Activated B cell treated with CpG ODN at 0.5 μM for 24 hours (primary cell): ENCODE measurements at regions not wholly inside any gene's neighbourhood (a gene's known extent, or its start where the extent isn't known, plus 50 kb on each side); places are given as distances from the start of the nearest gene placed in this dataset.

ENCODE experiments used
- ATAC-seq: fragments of 200-7000 bp; cut with Tn5 transposase; one replicate; pipeline ENCODE4 v1.10.0; 2021; ENCODE audit warnings: low read depth, mild to moderate bottlenecking, moderate library complexity
- CTCF ChIA-PET: fragments of 350-600 bp; sonication (Branson Sonifier 250); formaldehyde crosslinking; loops from one replicate; lab custom pipeline; 2021; ENCODE audit warnings: antibody characterized with exemption; lab: Charles Lee
- POLR2A ChIA-PET: fragments of 350-600 bp; sonication (Branson Sonifier 250); formaldehyde crosslinking; loops from one replicate; lab custom pipeline; 2021; ENCODE audit warnings: antibody characterized with exemption; lab: Charles Lee
- DNase-seq: peaks from one replicate; pipeline ENCODE4 v3.0.0; 2022
- H3K27ac Mint-ChIP-seq: one replicate; pipeline ENCODE4 v1.8.0; 2020; ENCODE audit warnings: mixed read lengths
- H3K27me3 Mint-ChIP-seq: one replicate; pipeline ENCODE4 v1.8.0; 2021; ENCODE audit warnings: mixed read lengths
- H3K36me3 Mint-ChIP-seq: one replicate; pipeline ENCODE4 v1.8.0; 2021; ENCODE audit warnings: low read depth, mixed read lengths
- H3K4me1 Mint-ChIP-seq: one replicate; pipeline ENCODE4 v1.8.0; 2021; ENCODE audit warnings: mixed read lengths
- H3K4me3 Mint-ChIP-seq: one replicate; pipeline ENCODE4 v1.8.0; 2020; ENCODE audit warnings: mild to moderate bottlenecking, mixed read lengths
- H3K9me3 Mint-ChIP-seq: one replicate; pipeline ENCODE4 v1.8.0; 2020; ENCODE audit warnings: mixed read lengths
- CTCF ChIP-seq: fragments of 200-600 bp; IDR thresholded peaks from one replicate; pipeline ENCODE4 v1.8.0; 2022; ENCODE audit warnings: antibody characterized with exemption, mild to moderate bottlenecking
- intact Hi-C: fragments of 100-400 bp; cut with micrococcal nuclease; formaldehyde crosslinking; loops from one replicate; pipeline ENCODE4 v1.15.1; 2024

- H3K9me3 Mint-ChIP-seq: peaks cover 5% of the 10 kb centered on the region
- no peak overlapping the region for H3K4me3 Mint-ChIP-seq
- ATAC-seq (no peak), DNase-seq (no peak)
- CTCF ChIA-PET: no interaction called here
- TF ChIP-seq CTCF: no peak
- peaks cover 3% of the 10 kb centered on the region for H3K27me3 Mint-ChIP-seq
- H3K36me3 Mint-ChIP-seq: no peaks in the 10 kb centered on the region
- no peak overlapping the region for H3K27ac Mint-ChIP-seq
- H3K4me1 Mint-ChIP-seq: no peaks in the 10 kb centered on the region
- POLR2A ChIA-PET: no interaction called here
- intact Hi-C loops: no loop called here
Measured at GRCh38 chr6:4545893-4546292, 230.3 kb upstream of the CDYL start.

GRCh38 chr6:4543596-4543995 is 232.6 kb upstream of the CDYL start:
- CTCF ChIA-PET: no interaction called here

GRCh38 chr6:4533576-4533975 is 242.6 kb upstream of the CDYL start:
- ATAC-seq (no peak), DNase-seq (no peak)
- H3K27ac Mint-ChIP-seq: no peak overlapping the region
- no peaks in the 10 kb centered on the region for H3K36me3 Mint-ChIP-seq
- intact Hi-C loops: no loop called here
- ChIA-PET CTCF (no interaction called here), POLR2A (no interaction called here)
- H3K4me1 Mint-ChIP-seq: no peaks in the 10 kb centered on the region
- no peak overlapping the region for H3K4me3 Mint-ChIP-seq
- peaks cover 43% of the 10 kb centered on the region for H3K27me3 Mint-ChIP-seq
- peaks cover 27% of the 10 kb centered on the region for H3K9me3 Mint-ChIP-seq
- TF ChIP-seq CTCF: no peak

More at GRCh38 chr6:4543596-4543995, 232.6 kb upstream of the CDYL start:
- POLR2A ChIA-PET: no interaction called here
- Mint-ChIP-seq H3K27me3 (peaks cover 3% of the 10 kb centered on the region), H3K36me3 (no peaks in the 10 kb centered on the region), H3K4me3 (no peak overlapping the region), H3K9me3 (peaks cover 5% of the 10 kb centered on the region), H3K27ac (no peak overlapping the region), H3K4me1 (no peaks in the 10 kb centered on the region)
- ATAC-seq: no peak
- intact Hi-C loops: no loop called here
- DNase-seq: no peak
- no peak for TF ChIP-seq CTCF

GRCh38 chr6:4531406-4531805 is 244.8 kb upstream of the CDYL start:
- H3K9me3 Mint-ChIP-seq: peaks cover 32% of the 10 kb centered on the region
- no peak for ATAC-seq
- ChIA-PET POLR2A (no interaction called here), CTCF (no interaction called here)
- intact Hi-C loops: no loop called here
- H3K4me1 Mint-ChIP-seq: no peaks in the 10 kb centered on the region
- no peak for DNase-seq
- H3K36me3 Mint-ChIP-seq: no peaks in the 10 kb centered on the region
- peaks cover 46% of the 10 kb centered on the region for H3K27me3 Mint-ChIP-seq
- no peak for TF ChIP-seq CTCF
- no peak overlapping the region for H3K4me3 Mint-ChIP-seq
- no peak overlapping the region for H3K27ac Mint-ChIP-seq

- H3K4me3 Mint-ChIP-seq: no peak overlapping the region
- no peak for DNase-seq
- H3K27ac Mint-ChIP-seq: no peak overlapping the region
- H3K36me3 Mint-ChIP-seq: no peaks in the 10 kb centered on the region
- ATAC-seq: peak; percentile 28
- CTCF ChIA-PET: no interaction called here
- no peaks in the 10 kb centered on the region for H3K9me3 Mint-ChIP-seq
- no peak for TF ChIP-seq CTCF
- POLR2A ChIA-PET: no interaction called here
- no peaks in the 10 kb centered on the region for H3K4me1 Mint-ChIP-seq
- peaks cover 21% of the 10 kb centered on the region for H3K27me3 Mint-ChIP-seq
- intact Hi-C loops: no loop called here
Measured at GRCh38 chr6:4522453-4522852, 253.8 kb upstream of the CDYL start.
